ENCODE measurements at regions not wholly inside any gene's neighbourhood (a gene's known extent, or its start where the extent isn't known, plus 50 kb on each side); places are given as distances from the start of the nearest gene placed in this dataset.

DNA sequence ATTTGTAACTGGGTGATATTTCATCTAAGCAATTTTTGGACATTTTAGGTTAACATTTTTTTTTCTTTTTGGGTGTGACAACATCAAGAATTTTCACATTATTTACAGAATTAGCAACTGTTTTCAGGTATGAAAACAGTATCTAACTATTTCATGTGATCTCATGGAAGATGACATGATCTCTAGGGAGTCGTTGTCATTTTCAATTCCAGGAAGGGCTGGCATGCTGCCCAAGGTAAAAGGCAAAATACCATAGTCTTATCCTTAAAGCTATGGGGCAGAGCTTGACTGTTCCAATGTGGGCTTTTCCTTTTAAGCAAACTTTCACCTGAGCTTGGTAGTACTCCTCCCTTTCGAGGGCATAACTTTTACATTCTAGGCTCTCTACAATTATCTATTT, 443.7 kb downstream of the DSEL start:
- H3K36me3 ChIP-seq (replicated peaks in 1 of 2; ENCODE audit: insufficient read depth in 1 of 2, low read depth in 2 of 2) = no peaks in the 10 kb centered on the region
- no peaks in the 10 kb centered on the region for H3K9me3 ChIP-seq
- TF ChIP-seq, protein P1, sequence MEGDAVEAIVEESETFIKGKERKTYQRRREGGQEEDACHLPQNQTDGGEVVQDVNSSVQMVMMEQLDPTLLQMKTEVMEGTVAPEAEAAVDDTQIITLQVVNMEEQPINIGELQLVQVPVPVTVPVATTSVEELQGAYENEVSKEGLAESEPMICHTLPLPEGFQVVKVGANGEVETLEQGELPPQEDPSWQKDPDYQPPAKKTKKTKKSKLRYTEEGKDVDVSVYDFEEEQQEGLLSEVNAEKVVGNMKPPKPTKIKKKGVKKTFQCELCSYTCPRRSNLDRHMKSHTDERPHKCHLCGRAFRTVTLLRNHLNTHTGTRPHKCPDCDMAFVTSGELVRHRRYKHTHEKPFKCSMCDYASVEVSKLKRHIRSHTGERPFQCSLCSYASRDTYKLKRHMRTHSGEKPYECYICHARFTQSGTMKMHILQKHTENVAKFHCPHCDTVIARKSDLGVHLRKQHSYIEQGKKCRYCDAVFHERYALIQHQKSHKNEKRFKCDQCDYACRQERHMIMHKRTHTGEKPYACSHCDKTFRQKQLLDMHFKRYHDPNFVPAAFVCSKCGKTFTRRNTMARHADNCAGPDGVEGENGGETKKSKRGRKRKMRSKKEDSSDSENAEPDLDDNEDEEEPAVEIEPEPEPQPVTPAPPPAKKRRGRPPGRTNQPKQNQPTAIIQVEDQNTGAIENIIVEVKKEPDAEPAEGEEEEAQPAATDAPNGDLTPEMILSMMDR (IDR thresholded peaks at IDR 0.05) = no peak
- no peak for TF ChIP-seq POLR2A (IDR thresholded peaks at IDR 0.05)
- WGBS, 2 donors = 35 to 38% methylated on average over 2 of the region's 2 CpGs
- H3K4me1 ChIP-seq = no peaks in the 10 kb centered on the region
- H3K4me3 ChIP-seq = no peak overlapping the region
- DNase-seq (no peak), ATAC-seq (no peak)
- no peaks in the 10 kb centered on the region for H3K27me3 ChIP-seq
- intact Hi-C loops (cut with DNase I) = no loop called here
- H3K27ac ChIP-seq = no peak overlapping the region

DNA sequence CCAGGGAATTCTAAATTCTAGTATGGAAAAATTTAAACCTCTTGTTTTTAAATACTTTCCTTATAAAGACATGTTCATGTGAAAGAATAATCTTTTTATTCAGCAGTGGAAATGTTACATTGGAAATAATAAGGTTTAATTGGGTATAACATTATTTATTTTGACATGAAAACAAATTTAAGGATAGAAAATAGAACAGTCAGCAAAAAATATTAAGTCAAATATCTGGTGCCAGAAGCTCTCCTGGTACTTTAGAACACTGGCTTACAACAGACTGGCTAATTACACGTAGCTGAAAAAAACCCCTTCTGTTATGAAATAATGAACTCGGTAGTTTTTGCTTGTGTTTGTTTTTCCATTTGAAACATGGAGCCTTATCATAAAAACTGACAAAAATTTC, 447.9 kb downstream of the DSEL start:
- Histone ChIP-seq H3K27me3 (no peaks in the 10 kb centered on the region), H3K4me3 (no peak overlapping the region), H3K4me1 (no peaks in the 10 kb centered on the region), H3K9me3 (no peaks in the 10 kb centered on the region), H3K27ac (no peak overlapping the region), H3K36me3 (replicated peaks in 1 of 2; ENCODE audit: insufficient read depth in 1 of 2, low read depth in 2 of 2) (no peaks in the 10 kb centered on the region)
- intact Hi-C loops (cut with DNase I) = no loop called here
- DNase-seq (no peak), ATAC-seq (no peak)
- 23% methylated on average over 2 of the region's 2 CpGs for WGBS, 2 donors
- no peak for TF ChIP-seq POLR2A (IDR thresholded peaks at IDR 0.05)
- TF ChIP-seq, protein P1 (IDR thresholded peaks at IDR 0.05) = no peak

DNA sequence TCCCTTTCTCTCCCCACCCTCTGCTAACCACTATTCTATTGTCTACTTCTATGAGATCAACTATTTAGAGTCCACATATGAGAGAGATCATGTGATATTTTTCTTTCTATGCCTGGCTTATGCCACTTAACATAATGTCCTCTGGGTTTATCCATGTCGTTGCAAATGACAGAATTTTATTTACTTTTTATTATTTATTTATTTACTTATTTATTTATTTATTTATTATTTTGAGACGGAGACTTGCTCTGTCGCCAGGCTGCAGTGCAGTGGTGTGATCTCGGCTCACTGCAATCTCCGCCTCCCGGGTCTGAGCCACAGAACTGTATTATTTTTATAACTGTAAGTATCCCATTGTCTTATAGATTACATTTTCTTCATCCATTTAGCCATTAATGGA, 443.4 kb upstream of the CDH19 start:
- DNase-seq = no peak
- 60 to 72% methylated on average over 6 of the region's 6 CpGs for WGBS, 2 donors
- TF ChIP-seq, protein P1 (IDR thresholded peaks at IDR 0.05) = no peak
- TF ChIP-seq POLR2A (IDR thresholded peaks at IDR 0.05) = no peak

DNA sequence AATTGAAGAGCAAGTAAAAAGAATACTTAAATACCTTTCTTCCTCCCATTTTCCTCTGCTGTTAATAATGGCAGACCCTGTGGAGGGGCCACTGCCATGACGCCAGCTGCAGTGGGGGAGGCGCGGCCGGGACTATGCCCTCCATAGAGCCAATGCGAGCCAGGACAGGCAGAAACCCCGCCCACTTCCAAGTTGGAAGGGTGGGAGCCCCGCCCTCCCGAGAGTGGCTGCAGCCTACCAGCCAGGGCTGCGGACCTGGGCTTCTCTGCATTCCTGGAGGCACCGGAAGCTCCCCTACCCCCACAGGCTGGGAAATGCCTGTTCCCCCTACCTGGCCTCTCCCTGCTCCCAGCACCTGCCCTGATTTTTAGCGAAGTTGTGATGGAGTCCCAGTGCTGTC, 439.4 kb upstream of the CDH19 start:
- TF ChIP-seq, protein P1 (IDR thresholded peaks at IDR 0.05) = no peak
- TF ChIP-seq POLR2A (IDR thresholded peaks at IDR 0.05) = no peak
- Histone ChIP-seq H3K9me3 (no peaks in the 10 kb centered on the region), H3K36me3 (replicated peaks in 1 of 2; ENCODE audit: insufficient read depth in 1 of 2, low read depth in 2 of 2) (no peaks in the 10 kb centered on the region), H3K4me3 (no peak overlapping the region), H3K27me3 (no peaks in the 10 kb centered on the region), H3K27ac (no peak overlapping the region), H3K4me1 (no peaks in the 10 kb centered on the region)
- 86 to 87% methylated on average over 11 of the region's 11 CpGs for WGBS, 2 donors
- DNase-seq (no peak), ATAC-seq (no peak)
- intact Hi-C loops (cut with DNase I) = no loop called here

More for the DNA sequence above, 443.4 kb upstream of the CDH19 start:
- Histone ChIP-seq H3K4me1 (no peaks in the 10 kb centered on the region), H3K36me3 (replicated peaks in 1 of 2; ENCODE audit: insufficient read depth in 1 of 2, low read depth in 2 of 2) (no peaks in the 10 kb centered on the region), H3K9me3 (no peaks in the 10 kb centered on the region), H3K4me3 (no peak overlapping the region), H3K27ac (no peak overlapping the region), H3K27me3 (no peaks in the 10 kb centered on the region)
- intact Hi-C loops (cut with DNase I) = no loop called here
- ATAC-seq = no peak

DNA sequence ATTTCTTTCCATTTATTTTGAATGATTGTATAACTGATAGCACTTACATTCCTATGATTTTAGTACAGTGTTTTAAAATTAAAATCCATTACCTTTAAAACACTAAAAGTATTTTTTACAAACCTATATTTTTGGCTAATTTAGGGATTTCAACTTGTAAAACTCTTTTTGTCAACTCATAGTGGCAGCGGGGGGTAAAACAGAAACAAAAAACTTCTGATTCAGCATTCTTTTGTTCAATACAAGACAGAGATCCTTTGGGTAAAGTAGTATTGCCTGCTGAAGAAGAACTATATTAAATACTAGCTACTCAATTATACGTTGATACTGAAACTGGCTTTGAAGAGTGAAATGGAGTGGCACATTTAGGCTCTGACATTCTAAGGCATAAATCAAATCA, 437.4 kb upstream of the CDH19 start:
- H3K4me1 ChIP-seq = no peaks in the 10 kb centered on the region
- H3K4me3 ChIP-seq = no peak overlapping the region
- H3K27me3 ChIP-seq = no peaks in the 10 kb centered on the region
- no peak overlapping the region for H3K27ac ChIP-seq
- WGBS, 2 donors = 50 to 51% methylated on average over 2 of the region's 2 CpGs
- intact Hi-C loops (cut with DNase I) = no loop called here
- DNase-seq (no peak), ATAC-seq (no peak)
- H3K36me3 ChIP-seq (replicated peaks in 1 of 2; ENCODE audit: insufficient read depth in 1 of 2, low read depth in 2 of 2) = no peaks in the 10 kb centered on the region
- no peak for TF ChIP-seq POLR2A (IDR thresholded peaks at IDR 0.05)
- no peaks in the 10 kb centered on the region for H3K9me3 ChIP-seq
